HL-60 (cell line): ENCODE measurements at regions not wholly inside any gene's neighbourhood (a gene's known extent, or its start where the extent isn't known, plus 50 kb on each side); places are given as distances from the start of the nearest gene placed in this dataset.

ENCODE experiments used
- GABPA ChIP-seq: IDR thresholded peaks from 2 replicates; pipeline ENCODE4 v1.6.1; 2012; ENCODE audit warnings: low read depth
- TF ChIP-seq, protein P1 (sequence below): IDR thresholded peaks from one replicate; pipeline ENCODE4 v1.5.1; 2011; ENCODE audit warnings: low read length, control low read depth, inconsistent platforms; ENCODE audit not compliant: insufficient read depth

DNA sequence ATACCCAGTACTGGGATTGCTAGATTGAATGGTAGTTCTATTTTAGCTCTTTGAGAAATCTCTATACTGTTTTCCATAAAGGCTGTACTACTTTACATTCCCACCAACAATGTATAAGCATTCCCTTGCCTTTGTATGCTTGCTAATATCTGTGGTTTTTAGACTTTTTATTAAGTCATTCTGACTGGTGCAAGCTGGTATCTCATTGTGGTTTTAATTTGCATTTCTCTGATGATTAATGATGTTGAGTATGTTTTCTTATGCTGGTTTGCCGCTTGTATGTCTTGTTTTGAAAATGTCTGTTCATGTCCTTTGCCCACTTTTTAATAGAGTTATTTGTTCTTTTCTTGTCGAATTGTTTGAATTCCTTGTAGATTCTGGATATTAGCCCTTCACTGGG lies 512.7 kb upstream of the PAPPA start:
- TF ChIP-seq, protein P1, sequence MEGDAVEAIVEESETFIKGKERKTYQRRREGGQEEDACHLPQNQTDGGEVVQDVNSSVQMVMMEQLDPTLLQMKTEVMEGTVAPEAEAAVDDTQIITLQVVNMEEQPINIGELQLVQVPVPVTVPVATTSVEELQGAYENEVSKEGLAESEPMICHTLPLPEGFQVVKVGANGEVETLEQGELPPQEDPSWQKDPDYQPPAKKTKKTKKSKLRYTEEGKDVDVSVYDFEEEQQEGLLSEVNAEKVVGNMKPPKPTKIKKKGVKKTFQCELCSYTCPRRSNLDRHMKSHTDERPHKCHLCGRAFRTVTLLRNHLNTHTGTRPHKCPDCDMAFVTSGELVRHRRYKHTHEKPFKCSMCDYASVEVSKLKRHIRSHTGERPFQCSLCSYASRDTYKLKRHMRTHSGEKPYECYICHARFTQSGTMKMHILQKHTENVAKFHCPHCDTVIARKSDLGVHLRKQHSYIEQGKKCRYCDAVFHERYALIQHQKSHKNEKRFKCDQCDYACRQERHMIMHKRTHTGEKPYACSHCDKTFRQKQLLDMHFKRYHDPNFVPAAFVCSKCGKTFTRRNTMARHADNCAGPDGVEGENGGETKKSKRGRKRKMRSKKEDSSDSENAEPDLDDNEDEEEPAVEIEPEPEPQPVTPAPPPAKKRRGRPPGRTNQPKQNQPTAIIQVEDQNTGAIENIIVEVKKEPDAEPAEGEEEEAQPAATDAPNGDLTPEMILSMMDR: no peak
- TF ChIP-seq GABPA: no peak
